ENCODE measurements at regions not wholly inside any gene's neighbourhood (a gene's known extent, or its start where the extent isn't known, plus 50 kb on each side); places are given as distances from the start of the nearest gene placed in this dataset.

DNA sequence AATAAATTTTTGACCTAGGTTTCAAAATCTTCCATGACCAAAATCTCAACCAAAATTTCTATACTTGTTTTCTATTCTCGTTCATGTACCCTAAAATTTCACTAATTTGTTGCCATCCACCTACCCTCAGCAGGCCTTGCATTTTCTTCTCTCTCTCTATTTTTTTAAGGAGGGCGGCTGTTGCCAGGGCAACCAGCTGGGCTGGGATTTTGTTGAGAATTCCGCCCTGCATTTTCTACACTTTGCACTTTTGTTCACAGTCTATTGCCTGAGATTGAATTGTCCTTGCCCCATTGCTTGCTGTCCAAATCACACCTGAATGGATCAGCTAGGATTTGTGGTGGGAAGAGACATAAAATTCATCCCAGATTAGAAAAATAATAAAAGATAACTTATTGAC is 657.5 kb upstream of the NRP1 start:
- WGBS (ENCODE audit: extremely low coverage, insufficient read length, low lambda C conversion rate) = no CpG with 5 or more reads among the region's 3 CpGs
- TF ChIP-seq CTCF (conservative IDR thresholded peaks at IDR 0.05) = no peak

More for the DNA sequence above, 657.5 kb upstream of the NRP1 start:
- peaks cover 3% of the 10 kb centered on the region in 2 experiments; a peak in 2 of 5 replicates for H3K9me3 Mint-ChIP-seq
- H3K18ac ChIP-seq (ENCODE audit: insufficient read length, low read depth, low read length) = no peak overlapping the region
- H3K36me3 Mint-ChIP-seq (ENCODE audit: insufficient read depth in 1 of 3, low read depth in 3 of 3) = peaks cover 0 to 5% (median 0%) of the 10 kb centered on the region in 3 experiments; a peak in 1 of 7 replicates
- H3K9ac ChIP-seq (ENCODE audit: extremely low read depth, insufficient read length, low read length) = no peak overlapping the region
- no peak overlapping the region for H3K23ac ChIP-seq (ENCODE audit: insufficient read length, low read depth, low read length)
- no peaks in the 10 kb centered on the region for H3K27me3 ChIP-seq (ENCODE audit: insufficient read depth, low read length)
- no peaks in the 10 kb centered on the region for H3K79me1 ChIP-seq (ENCODE audit: insufficient read depth, low read depth, low read length, poor library complexity, severe bottlenecking)
- H4K8ac ChIP-seq (replicated peaks; ENCODE audit: insufficient read length, low read depth, low read length) = no peak overlapping the region
- no peaks in the 10 kb centered on the region for H3K4me1 Mint-ChIP-seq
- no peak overlapping the region for H4K5ac ChIP-seq (ENCODE audit: insufficient read length, low read depth, low read length)
- H2AFZ ChIP-seq (ENCODE audit: low read length) = no peak overlapping the region
- no peak overlapping the region for H2BK12ac ChIP-seq (ENCODE audit: insufficient read length, low read depth, low read length)
- H3K14ac ChIP-seq (ENCODE audit: insufficient read depth, low read length) = no peak overlapping the region
- no peak overlapping the region for H3T11ph ChIP-seq (ENCODE audit: low read length)
- H3K4me2 ChIP-seq (ENCODE audit: insufficient read depth, insufficient read length, low read length) = no peak overlapping the region
- H3K4me3 Mint-ChIP-seq = no peak overlapping the region
- H3K4me1 ChIP-seq (ENCODE audit: insufficient read depth, low read length) = no peaks in the 10 kb centered on the region
- no peaks in the 10 kb centered on the region for H3K23me2 ChIP-seq (ENCODE audit: insufficient read length, low read depth, low read length, poor library complexity, severe bottlenecking)
- no peak for DNase-seq
- no peaks in the 10 kb centered on the region for H3K79me2 ChIP-seq (ENCODE audit: insufficient read depth, low read length)
- H3K27me3 Mint-ChIP-seq (ENCODE audit: low read depth) = no peaks in the 10 kb centered on the region
- H2BK20ac ChIP-seq (ENCODE audit: low read depth, low read length, poor library complexity, severe bottlenecking) = no peak overlapping the region
- no peak overlapping the region for H2AK5ac ChIP-seq (ENCODE audit: insufficient read length, low read length)
- H3K27ac ChIP-seq (ENCODE audit: insufficient read length, low read depth, low read length) = no peak overlapping the region
- no peak overlapping the region for H4K91ac ChIP-seq (ENCODE audit: insufficient read length, low read depth, low read length)
- no peak overlapping the region for H3K27ac Mint-ChIP-seq
- no peak overlapping the region for H2BK120ac ChIP-seq (ENCODE audit: low read depth, low read length, poor library complexity, severe bottlenecking)
- no peak overlapping the region for H2BK5ac ChIP-seq (ENCODE audit: insufficient read length, low read length)
- H2BK15ac ChIP-seq (ENCODE audit: low read depth, low read length) = no peak overlapping the region
- H3K4ac ChIP-seq (ENCODE audit: low read depth, low read length) = no peak overlapping the region
- no peaks in the 10 kb centered on the region for H4K20me1 ChIP-seq (ENCODE audit: control insufficient read depth, insufficient read depth, insufficient read length)
- H3K9me3 ChIP-seq (ENCODE audit: control insufficient read depth, low read depth, low read length) = no peaks in the 10 kb centered on the region
- no peak overlapping the region for H3K56ac ChIP-seq (ENCODE audit: insufficient read length, low read depth, low read length)

Data from H9 (cell line).